GM15510 (cell line): ENCODE measurements at regions not wholly inside any gene's neighbourhood (a gene's known extent, or its start where the extent isn't known, plus 50 kb on each side); places are given as distances from the start of the nearest gene placed in this dataset.

Experiments used
- POLR2A ChIP-seq: IDR thresholded peaks from 3 replicates; pipeline ENCODE4 v1.6.1; 2011; ENCODE audit warnings: borderline replicate concordance; ENCODE audit not compliant: insufficient read length; ENCODE audit errors: extremely low read depth

DNA sequence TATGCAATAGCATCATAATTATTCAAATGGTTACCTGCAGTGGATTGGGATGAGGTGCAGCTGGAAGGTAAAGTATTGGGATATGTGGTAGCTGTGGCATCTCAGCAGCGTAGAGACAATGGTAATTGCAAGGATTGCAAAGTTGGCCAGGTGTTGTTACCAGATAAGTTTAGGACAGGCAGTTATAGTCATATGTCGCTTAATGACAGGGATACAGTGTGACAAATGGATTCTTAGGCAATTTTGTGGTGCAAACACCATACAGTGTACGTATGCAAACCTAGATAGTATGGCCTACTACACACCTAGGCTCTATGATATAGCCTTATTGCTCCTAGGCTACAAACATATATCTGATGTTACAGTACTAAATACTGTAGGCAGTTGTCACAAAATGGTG, 163.5 kb upstream of the LYZL2 start:
- TF ChIP-seq POLR2A = no peak

DNA sequence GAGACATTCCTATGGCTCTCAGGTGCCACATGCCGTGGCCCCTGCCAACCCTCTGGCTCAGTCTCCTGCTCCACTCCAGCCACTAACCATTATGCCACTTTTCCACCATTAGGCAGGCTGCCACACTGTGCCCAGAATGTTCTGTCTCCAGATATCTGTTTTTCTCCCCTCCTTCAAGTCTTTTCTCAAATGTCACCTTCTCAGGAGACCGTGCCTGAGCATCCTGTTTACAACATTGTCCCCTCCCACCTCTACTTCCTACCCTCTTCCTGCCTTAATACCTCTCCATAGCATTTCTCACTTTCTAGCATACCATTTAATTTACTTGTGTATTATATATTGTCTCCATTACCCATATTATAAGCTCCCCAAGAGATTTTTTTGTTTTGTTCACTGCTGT, 162.5 kb upstream of the LYZL2 start:
- TF ChIP-seq POLR2A = no peak

DNA sequence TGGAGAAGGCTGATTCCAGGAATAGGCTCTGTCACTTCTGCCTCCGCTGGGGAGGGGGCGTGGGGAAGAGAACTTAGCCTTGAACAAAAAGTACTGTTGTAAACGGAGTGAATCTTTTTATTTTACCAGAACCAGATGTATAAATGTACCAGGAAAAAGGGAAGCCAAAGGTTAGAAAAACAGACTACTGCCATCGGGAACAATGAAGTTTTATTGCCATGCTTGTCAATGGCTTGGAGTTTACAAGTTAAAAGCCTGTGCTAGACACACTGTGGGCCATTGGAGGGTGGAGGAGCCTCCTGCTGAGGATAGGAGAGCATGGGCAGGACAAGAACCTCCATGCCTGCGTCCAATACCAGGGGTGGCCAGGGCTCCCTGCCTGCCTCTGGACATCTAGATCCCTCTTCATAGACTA, 161.7 kb upstream of the LYZL2 start:
- TF ChIP-seq POLR2A = no peak

DNA sequence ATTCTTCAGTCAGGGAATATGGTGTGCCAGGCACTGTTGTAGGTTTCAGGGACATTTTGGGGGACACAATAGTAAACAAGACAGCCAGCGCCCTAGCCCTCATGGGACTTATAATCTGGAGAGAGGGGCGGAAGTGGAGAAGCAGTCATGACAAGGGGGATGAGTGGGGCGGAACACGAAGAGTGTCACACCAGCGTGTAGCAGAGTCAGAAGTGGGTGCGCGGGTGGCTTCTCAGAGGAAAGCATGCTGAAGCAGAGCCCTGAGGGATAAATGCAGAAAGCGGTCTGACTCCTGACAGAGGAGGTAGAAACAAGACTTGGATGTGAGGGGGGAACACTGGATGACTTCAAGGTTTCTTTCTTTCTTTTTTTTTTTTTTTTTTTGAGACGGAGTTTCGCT, 160.3 kb upstream of the LYZL2 start:
- no peak for TF ChIP-seq POLR2A

DNA sequence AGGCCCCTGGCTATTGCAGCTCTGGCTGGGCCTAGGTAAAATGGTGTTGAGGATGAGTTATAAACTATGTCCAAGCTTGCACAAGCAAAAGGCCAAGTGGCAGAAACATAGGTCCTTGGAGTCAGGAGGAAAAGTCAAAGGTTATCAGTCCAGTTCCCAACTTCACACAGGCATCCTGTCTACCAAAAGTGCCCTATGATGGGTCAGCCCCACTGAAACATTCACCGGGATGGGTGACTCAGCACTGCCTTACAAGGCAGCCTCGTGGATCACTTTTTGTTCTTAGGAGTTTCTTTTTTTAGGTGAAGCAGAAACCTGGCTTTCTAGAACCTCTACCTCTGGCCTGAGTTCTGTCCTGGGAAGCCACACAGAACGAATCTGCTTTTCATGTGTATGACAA, 158.8 kb upstream of the LYZL2 start:
- TF ChIP-seq POLR2A = no peak

DNA sequence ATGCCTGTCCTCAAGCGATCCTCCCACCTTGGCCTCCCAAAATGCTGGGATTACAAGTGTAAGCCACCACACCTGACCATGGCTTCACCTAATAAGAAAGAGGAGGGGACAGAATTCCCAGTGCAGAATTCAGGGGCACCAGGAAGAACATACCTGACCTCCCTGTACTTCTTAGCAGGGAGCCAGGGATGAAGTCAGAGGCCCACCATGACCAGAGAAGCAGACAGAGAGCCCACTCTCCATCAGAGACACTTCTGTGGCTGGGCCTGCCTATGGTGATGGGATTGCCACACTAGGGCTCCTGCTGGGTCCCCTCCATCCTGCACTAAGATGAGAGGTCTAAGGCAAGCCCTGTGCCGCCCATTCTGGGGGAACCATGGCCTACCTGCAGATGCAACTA, 157.4 kb upstream of the LYZL2 start:
- TF ChIP-seq POLR2A = no peak

DNA sequence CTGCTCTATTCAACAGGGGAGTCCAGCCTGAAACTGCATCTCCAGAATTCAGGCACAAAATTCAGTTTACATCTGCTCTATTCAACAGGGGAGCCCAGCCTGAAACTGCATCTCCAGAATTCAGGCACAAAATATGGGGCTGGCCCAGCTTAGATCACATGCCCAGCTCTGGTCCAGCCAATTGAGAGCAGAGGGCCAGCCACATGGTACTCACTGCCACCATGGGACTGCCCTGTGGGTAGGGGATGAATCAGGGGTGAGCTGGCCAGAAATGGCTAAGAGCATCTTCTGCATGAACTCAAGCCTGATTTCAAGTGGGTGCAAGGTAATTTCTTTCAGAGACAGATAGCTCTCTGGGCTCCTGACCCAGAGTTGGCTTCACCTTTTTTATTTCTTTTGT, 156.6 kb upstream of the LYZL2 start:
- no peak for TF ChIP-seq POLR2A

DNA sequence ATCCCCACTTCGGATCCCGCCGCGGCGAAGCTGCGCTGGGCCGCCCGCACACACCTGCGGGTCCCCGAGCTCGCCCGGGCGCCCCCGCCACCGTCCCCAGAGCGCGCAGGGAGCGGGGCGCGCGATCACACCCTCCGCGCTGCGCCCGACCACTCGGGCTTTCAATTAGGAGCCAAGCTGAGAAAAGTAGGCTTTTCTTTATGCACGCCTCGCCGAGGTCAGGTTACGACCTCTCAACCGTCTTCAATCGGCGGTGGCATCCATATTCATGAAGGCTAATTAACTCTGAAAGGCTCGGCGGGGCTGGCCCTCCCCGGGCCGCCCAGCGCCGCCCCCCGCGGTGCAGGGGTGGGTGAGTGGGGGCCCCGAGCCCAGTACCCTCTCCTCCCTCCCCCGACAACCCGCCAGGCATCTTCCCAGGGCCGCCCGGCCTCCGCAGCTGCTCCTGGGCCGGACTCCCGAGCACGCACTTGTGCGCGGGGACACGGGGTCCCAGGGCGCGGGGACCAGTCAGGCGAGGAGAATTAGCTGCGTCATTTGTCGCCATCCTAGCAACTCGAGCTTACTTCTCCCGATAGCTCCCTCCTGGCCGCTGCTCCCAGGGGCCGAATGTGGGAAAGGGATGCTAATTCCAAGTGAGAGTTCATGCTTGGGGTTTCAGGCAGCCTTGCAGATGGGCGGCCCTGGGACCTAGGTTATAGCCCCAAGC, 155.5 kb upstream of the LYZL2 start:
- no peak for TF ChIP-seq POLR2A

DNA sequence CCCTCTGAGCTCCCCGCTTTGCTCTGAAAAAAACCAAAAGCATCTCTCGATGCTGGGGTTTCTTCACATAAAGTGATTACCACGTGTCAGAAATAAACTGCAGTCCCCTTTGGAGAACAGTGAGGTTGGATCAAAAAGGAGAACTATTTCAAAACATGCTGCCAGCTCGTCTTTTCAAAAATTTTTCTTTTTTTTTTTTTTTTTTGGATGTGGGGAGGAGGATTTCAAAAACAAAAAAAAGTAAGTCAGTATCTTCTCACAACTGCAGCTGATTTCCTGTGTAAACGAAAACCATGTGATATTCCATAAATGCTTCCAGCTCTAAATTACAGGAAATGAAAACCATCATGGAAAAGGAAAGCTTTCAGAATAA, 155.0 kb upstream of the LYZL2 start:
- TF ChIP-seq POLR2A = no peak

DNA sequence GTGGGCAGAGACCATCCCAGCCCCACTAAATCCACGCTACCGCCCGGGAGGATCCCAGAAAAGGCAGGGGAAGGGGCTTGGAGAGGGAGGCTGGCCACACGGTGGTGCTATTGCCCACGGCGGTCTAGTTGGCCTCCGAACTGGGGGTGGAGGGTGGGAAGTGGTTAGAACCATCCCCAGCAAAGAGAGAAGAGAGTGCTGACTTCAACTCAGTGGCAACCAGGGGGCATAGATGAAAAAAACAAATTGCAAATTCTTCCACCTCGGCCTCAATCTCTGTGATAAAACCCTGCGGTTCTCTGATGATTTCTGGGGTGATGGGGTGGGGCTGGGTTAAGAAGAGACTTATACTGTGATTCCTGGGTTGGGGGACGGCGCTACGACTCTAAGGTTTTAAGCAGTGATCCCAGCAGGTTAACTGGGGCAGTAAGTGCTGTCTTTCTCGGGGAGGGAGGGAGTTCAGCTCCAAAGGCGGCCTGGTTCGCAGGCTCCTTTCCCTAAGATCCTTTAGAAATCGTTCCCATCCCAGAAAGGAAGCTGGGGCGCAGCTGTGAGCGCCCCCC, 154.5 kb upstream of the LYZL2 start:
- no peak for TF ChIP-seq POLR2A

DNA sequence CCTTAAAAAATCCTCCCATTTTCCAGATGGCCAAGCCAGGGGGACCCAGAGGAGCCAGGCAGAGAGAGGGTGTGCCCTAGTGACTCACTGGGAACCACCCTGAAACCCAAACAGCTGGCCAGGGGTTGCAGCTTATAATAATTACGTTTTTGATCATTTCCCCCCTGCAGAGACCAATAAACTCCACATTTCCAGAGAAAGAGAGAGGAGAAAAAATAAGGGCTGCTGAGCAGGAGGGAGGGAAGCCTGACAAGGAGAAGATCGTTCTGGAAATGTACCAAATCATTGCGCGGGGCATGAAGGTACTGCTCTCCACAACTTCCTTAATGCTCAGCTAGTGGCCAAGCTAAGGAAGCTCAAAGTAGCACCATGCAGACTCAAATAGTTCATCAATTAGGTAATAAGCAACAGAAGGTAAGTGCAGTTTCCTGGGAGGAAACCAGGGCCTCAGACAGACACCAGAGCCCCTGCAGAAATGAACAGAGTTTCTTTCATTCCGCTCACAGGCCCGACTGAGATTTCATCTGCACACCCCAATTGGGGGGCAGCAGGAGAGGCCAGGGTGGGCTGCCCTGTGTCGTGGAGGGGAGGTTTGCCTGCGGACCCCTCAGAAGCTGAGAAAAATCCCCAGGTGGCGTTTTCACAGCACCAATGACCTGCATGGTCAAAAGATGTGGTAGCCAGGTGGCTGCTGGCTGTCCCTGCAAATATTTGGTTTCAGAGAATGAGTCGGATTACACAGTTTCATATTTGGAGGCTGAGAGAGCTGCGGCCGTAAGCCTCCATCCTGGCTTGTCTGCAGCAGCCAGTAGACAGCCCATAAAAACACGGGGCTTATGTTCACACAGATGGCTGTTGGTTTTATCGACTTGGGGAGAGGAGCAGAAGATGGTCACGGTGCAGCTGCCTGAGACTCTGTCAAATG, 153.2 kb upstream of the LYZL2 start:
- no peak for TF ChIP-seq POLR2A

DNA sequence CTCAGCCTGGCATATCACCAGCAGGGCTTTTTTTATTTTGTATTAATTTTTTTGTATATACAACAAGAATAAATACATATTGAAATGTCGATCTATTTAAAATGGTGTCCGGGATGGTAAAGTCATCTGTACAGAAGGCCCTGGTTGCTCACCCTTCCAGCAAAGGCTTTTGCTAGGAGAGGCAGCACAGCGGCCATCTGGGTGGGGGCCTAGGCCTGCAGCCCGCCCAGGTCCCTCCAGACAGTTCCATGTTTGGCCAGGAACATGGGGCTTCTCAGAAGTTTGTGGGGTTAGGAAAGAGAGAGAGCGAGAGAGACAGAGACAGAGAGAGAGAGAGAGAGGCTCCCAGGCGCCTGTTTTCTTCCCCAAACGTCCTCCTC, 152.6 kb upstream of the LYZL2 start:
- no peak for TF ChIP-seq POLR2A

DNA sequence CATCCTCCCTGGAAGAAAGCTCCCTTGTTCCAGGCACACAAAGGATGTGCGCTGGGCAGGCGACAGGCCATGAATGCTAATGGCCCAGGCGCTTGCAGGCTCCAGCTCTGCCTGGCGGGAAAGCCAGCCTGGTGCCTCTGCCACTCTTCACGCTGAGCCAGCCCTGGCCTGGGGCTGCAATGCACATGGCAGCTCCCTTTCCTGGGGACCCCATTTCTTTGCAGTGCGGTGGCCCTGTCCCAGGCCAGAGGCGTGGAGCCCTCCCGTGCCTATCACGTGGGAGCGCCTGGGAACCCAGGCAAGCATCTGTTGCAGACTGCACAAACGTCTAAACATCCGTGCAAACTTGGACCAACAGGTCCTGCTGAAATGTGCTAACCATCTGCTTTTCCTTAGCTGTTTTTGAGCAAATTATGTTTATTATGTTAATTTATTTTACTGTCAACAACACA, 152.1 kb upstream of the LYZL2 start:
- TF ChIP-seq POLR2A = no peak

DNA sequence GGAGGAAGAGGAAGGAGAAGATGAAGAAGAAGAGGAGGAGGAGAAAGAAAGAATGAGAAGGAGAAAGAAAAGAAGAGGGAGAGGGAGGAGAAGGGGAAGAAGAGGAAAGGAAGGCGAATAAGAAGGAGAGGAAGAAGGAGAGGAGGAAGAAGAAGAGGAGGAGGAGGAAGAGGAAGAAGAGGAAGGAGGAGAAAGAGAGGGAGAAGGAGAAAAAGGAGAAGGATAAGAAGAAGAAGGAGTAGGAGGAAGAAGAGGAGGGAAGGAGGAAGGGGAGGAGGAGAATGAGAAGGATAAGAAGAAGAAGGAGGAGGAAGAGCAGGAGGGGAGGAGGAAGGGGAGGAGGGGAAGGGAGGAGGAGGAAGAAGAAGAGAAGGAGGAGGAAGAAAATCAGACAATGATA, 149.2 kb upstream of the LYZL2 start:
- TF ChIP-seq POLR2A = no peak

DNA sequence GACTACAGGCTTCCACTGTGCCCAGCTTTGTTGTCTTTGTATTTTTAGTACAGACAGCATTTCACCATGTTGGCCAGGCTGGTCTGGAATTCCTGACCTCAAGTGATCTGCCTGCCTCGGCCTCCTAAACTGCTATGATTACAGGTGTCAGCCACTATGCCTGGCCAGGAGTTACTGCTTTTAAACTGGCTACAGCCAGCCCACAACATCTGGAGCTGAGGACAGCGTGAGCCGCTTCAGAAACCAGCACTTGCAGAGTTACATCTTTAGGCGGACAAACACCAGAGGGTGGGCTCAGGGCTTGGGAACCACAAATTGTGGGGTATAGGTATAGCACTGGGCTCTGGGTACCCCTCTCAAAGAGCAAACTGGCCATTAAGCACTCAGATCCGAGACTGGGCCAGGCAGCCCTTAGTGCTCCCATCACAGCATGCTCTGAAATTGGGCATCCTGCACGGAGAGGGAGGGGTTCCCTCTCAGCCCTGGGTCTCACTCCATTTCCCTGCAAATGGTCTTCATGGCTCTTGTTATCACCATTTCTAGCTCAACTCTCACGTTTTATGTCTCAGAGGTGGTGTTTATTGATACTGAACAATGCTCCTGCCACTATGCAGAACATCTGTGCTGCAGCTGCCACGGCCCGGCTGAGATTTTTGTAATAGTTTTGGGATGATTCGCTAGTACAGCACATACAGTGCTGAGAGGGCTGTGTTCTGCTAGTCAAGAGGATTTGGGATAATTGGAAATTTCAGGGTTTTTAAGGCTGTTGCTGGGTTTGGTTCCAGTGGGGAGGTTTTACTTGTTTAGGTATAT, 146.4 kb upstream of the LYZL2 start:
- TF ChIP-seq POLR2A = no peak
